ENCODE measurements at regions not wholly inside any gene's neighbourhood (a gene's known extent, or its start where the extent isn't known, plus 50 kb on each side); places are given as distances from the start of the nearest gene placed in this dataset.

GRCh38 chr20:41672282-41672681 lies 54.1 kb upstream of the CHD6 start:
- TF ChIP-seq CREB1 (IDR thresholded peaks at IDR 0.05) (no peak), JUN (IDR thresholded peaks at IDR 0.05; ENCODE audit: low read depth, low read length) (no peak), RAD21 (IDR thresholded peaks at IDR 0.05 in 1 of 2, conservative IDR thresholded peaks at IDR 0.05 in 1 of 2; ENCODE audit: low read depth in 2 of 2, low read length in 2 of 2) (no peak), EZH2 (IDR thresholded peaks at IDR 0.05; ENCODE audit: low read depth, low read length, severe bottlenecking) (no peak), YY1 (IDR thresholded peaks at IDR 0.05; ENCODE audit: low read depth, low read length) (no peak), CTCF (IDR thresholded peaks at IDR 0.05; ENCODE audit: control extremely low read depth in 1 of 3, insufficient read depth in 1 of 3, low read depth in 1 of 3, low read length in 3 of 3) (no peak), POLR2A (IDR thresholded peaks at IDR 0.05; ENCODE audit: control extremely low read depth in 1 of 2, low read depth in 2 of 2, low read length in 2 of 2) (no peak), CEBPB (IDR thresholded peaks at IDR 0.05; ENCODE audit: low read depth, low read length) (no peak), KDM1A (IDR thresholded peaks at IDR 0.05; ENCODE audit: borderline replicate concordance, low read length) (no peak), MAX (IDR thresholded peaks at IDR 0.05) (no peak)

Data from H1 (cell line).